Gastrocnemius medialis (tissue), 4 donors: ENCODE measurements at regions not wholly inside any gene's neighbourhood (a gene's known extent, or its start where the extent isn't known, plus 50 kb on each side); places are given as distances from the start of the nearest gene placed in this dataset.

Experiments used
- POLR2A ChIP-seq, 2 donors: fragments of 450-650 bp; IDR thresholded peaks; one replicate each; pipeline ENCODE4 v1.6.1; 2017; ENCODE audit warnings: antibody characterized with exemption in 2 of 2, mild to moderate bottlenecking in 2 of 2, moderate library complexity in 2 of 2
- TF ChIP-seq, protein P1 (sequence below), 5 experiments: fragments of 450-650 bp in 3 of 5; fragments of 200-600 bp in 2 of 5; sonication (generic) in 2 of 5; IDR thresholded peaks in 4 of 5; conservative IDR thresholded peaks in 1 of 5; 1 replicate in 4 of 5; 2 replicates in 1 of 5; pipeline ENCODE4 v1.5.1; 2016 to 2019; ENCODE audit warnings: antibody characterized with exemption in 5 of 5, mild to moderate bottlenecking in 3 of 5, moderate library complexity in 3 of 5

DNA sequence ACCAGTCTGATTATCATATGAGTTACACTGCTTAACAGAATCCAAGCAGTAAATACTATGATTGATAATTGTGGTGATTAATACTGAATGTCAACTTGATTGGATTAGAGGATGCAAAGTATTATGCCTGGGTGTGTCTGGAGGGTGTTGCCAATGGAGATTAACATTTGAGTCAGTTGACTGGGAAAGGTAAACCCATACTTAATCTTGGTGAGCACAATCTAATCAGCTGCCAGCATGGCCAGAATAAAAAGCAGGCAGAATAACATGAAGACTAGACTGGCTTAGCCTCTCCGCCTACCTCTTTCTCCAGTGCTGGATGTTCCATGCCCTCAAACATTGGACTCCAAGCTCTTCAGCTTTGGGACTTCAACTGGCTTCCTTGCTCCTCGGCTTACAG is 961.3 kb downstream of the ADGRL3 start:
- no peak for TF ChIP-seq POLR2A (IDR thresholded peaks at IDR 0.05)
- TF ChIP-seq, protein P1, sequence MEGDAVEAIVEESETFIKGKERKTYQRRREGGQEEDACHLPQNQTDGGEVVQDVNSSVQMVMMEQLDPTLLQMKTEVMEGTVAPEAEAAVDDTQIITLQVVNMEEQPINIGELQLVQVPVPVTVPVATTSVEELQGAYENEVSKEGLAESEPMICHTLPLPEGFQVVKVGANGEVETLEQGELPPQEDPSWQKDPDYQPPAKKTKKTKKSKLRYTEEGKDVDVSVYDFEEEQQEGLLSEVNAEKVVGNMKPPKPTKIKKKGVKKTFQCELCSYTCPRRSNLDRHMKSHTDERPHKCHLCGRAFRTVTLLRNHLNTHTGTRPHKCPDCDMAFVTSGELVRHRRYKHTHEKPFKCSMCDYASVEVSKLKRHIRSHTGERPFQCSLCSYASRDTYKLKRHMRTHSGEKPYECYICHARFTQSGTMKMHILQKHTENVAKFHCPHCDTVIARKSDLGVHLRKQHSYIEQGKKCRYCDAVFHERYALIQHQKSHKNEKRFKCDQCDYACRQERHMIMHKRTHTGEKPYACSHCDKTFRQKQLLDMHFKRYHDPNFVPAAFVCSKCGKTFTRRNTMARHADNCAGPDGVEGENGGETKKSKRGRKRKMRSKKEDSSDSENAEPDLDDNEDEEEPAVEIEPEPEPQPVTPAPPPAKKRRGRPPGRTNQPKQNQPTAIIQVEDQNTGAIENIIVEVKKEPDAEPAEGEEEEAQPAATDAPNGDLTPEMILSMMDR (IDR thresholded peaks at IDR 0.05 in 4 of 5, conservative IDR thresholded peaks at IDR 0.05 in 1 of 5), result no peak
